Vagina (tissue), 2 donors: ENCODE measurements at regions not wholly inside any gene's neighbourhood (a gene's known extent, or its start where the extent isn't known, plus 50 kb on each side); places are given as distances from the start of the nearest gene placed in this dataset.

ENCODE experiments used
- CTCF ChIP-seq, 3 experiments: fragments of 450-650 bp in 2 of 3; fragments of 200-600 bp in 1 of 3; sonication (generic) in 1 of 3; IDR thresholded peaks; one replicate each; pipeline ENCODE4 v1.5.1; 2017 to 2019; ENCODE audit warnings: antibody characterized with exemption in 3 of 3, mild to moderate bottlenecking in 2 of 3, moderate library complexity in 2 of 3
- POLR2AphosphoS5 ChIP-seq, 2 donors: sonication (generic); formaldehyde crosslinking; IDR thresholded peaks; one replicate each; pipeline ENCODE4 v1.9.0; 2017; ENCODE audit warnings: antibody characterized with exemption in 2 of 2, mild to moderate bottlenecking in 2 of 2, low read depth in 1 of 2; ENCODE audit not compliant: insufficient read depth in 1 of 2

GRCh38 chr7:35355911-35356310, 102.0 kb upstream of the TBX20 start:
- no peak for TF ChIP-seq CTCF (IDR thresholded peaks at IDR 0.05)
- TF ChIP-seq POLR2AphosphoS5 (IDR thresholded peaks at IDR 0.05; ENCODE audit: insufficient read depth in 1 of 2, low read depth in 1 of 2), result no peak
